SK-N-MC (cell line): ENCODE measurements at regions not wholly inside any gene's neighbourhood (a gene's known extent, or its start where the extent isn't known, plus 50 kb on each side); places are given as distances from the start of the nearest gene placed in this dataset.

Experiments used
- EZH2 ChIP-seq: fragments of 200-600 bp; sonication (generic); IDR thresholded peaks from one replicate; pipeline ENCODE4 v1.6.1; 2017; ENCODE audit warnings: antibody characterized with exemption
- POLR2AphosphoS5 ChIP-seq: IDR thresholded peaks from 2 replicates; pipeline ENCODE4 v1.6.1; 2012; ENCODE audit warnings: mild to moderate bottlenecking, low read depth, low read length, borderline replicate concordance

DNA sequence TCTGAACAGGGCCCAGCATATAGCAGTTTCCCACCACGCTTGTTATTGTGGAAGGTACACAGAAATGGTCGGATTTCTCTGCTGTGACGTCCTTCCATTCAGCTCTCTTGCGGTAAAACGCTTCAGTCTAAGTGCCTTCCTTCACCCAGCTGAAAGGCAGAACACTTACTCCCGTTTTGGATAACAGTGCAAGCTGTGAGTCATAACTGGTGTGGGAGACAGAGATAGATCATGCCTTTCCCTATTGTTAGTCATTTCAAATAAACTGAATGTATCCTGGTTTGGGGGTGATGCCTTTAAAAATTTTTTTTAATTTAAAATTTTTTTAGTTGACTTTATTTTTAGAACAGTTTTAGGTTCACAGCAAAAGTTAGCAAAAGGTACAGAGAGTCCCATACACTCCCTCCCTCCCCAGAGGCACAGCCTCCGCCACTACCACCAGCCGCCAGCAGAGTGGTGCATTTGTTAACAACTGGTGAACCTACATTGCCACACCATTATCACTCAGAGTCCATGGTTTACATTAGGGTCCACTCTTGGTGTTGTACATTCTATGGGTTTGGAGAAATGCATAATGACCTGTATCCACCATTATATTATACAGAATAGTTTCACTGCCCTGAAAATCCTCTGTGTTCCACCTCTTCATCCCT lies 94.9 kb upstream of the NSMCE3 start:
- TF ChIP-seq POLR2AphosphoS5 (no peak), EZH2 (no peak)
